GM19238 (cell line): ENCODE measurements at regions not wholly inside any gene's neighbourhood (a gene's known extent, or its start where the extent isn't known, plus 50 kb on each side); places are given as distances from the start of the nearest gene placed in this dataset.
"Not testable (repeated sequence)": the region's sequence is repeated elsewhere in the genome, so short reads cannot be mapped to it uniquely, and the experiment has no call there.

Experiments
- DNase-seq: peaks from one replicate; pipeline ENCODE4 v3.0.0; 2011; ENCODE audit warnings: low spot score; ENCODE audit not compliant: insufficient read length

- DNase-seq: not testable (repeated sequence)
These were observed 63.3 kb upstream of the HABP2 start for GRCh38 chr10:113489522-113489921.

- no peak for DNase-seq
These were observed 60.8 kb upstream of the HABP2 start for GRCh38 chr10:113491967-113492565.

- DNase-seq: no peak
These were observed 59.7 kb upstream of the HABP2 start for GRCh38 chr10:113493195-113493594.

DNA sequence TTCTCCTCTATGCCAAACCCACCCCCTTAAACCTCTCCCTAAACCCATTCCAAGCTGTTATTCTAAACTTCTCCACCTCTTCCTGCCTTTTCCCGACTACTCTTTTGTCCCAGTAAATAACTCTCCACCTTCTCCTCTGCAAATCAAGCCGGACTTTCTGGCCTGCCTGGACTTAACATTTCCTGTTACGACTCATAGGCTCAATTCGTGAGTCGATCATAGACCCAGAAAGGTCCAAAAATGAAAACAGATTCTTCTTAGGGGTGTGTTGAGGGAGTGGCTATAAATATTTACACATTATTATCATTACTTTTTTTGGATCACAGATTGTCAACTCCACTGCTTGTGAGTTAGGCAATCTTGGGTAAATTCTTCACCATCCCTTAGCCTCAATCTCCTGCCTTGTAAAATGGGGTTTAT lies 59.0 kb upstream of the HABP2 start:
- DNase-seq: no peak

- DNase-seq: no peak
These were observed 58.1 kb upstream of the HABP2 start for GRCh38 chr10:113494761-113495160.

DNA sequence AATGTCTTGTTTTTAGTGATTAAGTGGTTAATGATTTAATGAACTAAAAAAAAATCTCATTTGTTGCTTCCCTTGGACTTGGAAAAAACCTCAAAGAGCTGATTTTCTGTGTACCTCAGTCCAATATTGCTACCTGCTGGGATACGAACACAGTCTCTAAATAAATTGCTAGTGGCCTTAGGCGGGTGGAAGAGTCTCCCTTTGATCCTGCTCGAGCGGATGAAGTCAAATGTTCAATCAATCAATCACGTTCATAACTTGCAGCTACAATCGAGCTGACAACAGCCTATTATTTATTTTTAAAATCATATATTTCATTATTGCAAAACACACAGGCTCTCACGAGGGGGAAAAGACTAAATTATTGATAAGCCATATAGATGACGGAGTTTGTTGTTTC lies 57.3 kb upstream of the HABP2 start:
- no peak for DNase-seq

DNA sequence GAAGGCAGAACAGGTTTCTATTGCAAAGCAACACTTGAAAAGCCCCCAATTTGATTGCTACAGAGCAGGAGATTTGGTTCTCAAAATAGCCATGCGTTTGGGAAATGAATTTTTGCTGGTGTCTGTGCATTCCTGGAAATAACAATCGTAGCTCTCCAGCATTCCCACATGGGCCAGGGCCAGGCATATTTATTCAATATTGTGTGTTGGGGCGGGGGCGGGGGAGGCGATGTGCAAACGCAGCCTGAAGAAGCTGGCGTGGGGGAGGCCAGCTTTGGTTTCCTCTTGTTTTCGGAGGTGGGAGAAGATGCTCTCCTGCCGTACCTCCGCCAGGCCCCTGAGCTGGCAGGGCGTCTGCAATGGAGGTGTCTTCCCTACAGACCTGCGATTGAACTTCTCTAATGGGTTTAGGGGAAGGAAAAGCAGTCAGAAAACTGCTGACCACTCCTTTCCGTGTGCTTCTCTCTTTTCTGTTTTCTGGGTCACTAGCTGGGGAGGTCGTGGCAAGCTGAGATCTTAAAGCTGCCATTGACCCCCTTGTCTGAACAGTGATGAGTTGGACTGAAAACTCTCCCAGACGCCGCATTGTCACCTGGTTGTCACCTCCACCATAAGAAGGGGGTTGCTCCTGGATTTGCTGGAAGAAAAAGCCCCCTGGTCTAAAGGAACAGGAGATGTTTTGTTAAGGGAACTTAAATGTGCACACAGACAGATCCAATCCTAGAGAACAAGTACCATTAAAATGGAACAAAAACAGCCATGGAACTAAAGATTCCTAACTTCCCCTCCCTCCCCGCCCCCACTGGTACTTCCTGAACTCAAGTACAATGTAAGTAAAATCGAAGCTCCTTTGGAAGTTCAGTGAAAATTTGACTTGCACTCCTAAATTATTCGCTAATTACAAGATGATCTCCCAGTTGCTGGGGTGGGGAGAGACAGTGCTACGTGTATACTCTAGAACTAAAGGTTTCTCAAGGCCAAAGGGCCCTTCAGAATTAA lies 56.4 kb upstream of the HABP2 start:
- no peak for DNase-seq

DNA sequence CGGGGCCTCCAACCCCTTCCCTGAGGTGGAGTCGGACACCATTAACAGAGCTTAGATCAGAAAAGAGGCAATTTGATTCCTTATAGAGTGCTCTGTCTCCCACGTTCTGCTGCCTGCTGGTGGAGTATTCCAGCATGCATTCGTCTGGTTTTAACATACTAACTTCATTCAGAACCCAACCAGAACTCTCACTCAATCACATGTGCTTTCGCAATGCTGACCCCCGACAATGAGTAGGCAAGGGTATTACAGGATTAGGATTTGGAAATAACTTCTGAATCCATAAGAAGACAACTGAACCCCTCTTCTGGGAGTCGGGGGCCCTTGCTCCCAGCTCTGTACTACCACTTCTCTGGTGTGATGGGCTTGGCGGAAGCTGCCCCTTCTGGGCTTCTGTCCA lies 55.7 kb upstream of the HABP2 start:
- no peak for DNase-seq

DNA sequence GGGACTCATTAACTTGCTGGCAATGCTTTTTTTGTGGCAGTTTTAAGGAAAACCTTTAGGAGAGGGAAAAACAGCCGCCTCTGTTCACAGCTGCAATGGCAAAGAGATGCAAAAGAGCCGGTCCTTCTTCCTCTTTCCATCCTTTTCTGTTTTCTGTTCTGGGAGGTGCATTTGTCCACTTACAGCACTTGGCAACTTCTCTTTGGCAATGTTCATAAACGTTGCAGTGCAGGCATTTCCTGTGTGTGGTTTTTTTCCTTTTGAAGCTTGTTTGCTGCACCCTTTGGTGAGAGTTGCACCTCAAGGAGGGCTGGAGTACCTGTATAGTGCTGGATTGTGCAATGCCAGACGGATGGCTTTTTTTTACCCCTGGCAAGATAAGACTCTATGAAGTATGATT lies 53.9 kb upstream of the HABP2 start:
- no peak for DNase-seq

DNA sequence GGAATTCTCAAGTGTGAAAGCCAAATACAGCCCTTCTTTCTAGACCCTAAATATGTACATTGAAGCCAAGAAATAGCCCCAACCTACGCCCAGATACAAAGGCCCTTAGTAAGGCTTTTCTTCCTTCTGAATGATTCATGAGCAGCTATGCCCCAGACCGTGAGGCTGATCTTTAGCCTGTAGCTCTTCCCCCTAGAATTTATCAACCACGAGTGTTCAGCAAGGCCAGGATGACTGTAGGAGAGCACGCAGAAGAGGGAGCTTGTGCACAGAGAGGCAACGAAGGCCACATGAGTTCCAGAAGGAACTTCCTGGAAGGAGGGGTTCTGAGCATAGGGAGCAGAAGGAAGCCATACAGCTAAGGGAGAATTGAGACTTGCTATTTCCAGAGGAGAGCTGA lies 53.0 kb upstream of the HABP2 start:
- DNase-seq: no peak

- DNase-seq: not testable (repeated sequence)
These were observed 51.8 kb upstream of the HABP2 start for GRCh38 chr10:113501031-113501430.
